SK-N-SH (cell line): ENCODE measurements at regions not wholly inside any gene's neighbourhood (a gene's known extent, or its start where the extent isn't known, plus 50 kb on each side); places are given as distances from the start of the nearest gene placed in this dataset.

Source experiments
- CTCF ChIA-PET: fragments of 300-600, 350-600 bp; formaldehyde crosslinking; extraction: SDS; loops from one replicate; lab custom pipeline; 2021; lab: Yijun Ruan, JAX
- POLR2A ChIA-PET: fragments of 350-600 bp; sonication (Branson Sonifier 250); formaldehyde crosslinking; extraction: SDS; loops from one replicate; lab custom pipeline; 2020; ENCODE audit warnings: antibody characterized with exemption, inconsistent platforms; lab: Yijun Ruan, JAX
- DNase-seq: peaks from one replicate; pipeline ENCODE4 v3.0.0; 2012
- H2AFZ ChIP-seq: fragments of 200-600 bp; sonication (generic); 2 replicates; pipeline ENCODE4 v1.8.1; 2016; ENCODE audit warnings: antibody characterized with exemption, mild to moderate bottlenecking, low read depth
- H3F3A ChIP-seq: fragments of 200-600 bp; sonication (generic); replicated peaks from 2 replicates; pipeline ENCODE3; 2016; ENCODE audit warnings: antibody characterized with exemption, mild to moderate bottlenecking; ENCODE audit not compliant: insufficient read depth
- H3K27ac ChIP-seq, 2 experiments: fragments of 200-500 bp in 1 of 2; fragments of 200-600 bp in 1 of 2; sonication (Bioruptor generic) in 1 of 2; sonication (generic), shearing (Covaris generic) in 1 of 2; 2 replicates each; pipeline versions ENCODE4 v1.5.1 to v1.6.1; 2014 to 2016; ENCODE audit warnings: low read depth in 2 of 2, inconsistent platforms in 1 of 2, low read length in 1 of 2, mild to moderate bottlenecking in 1 of 2, mixed read lengths in 1 of 2
- H3K27me3 ChIP-seq: fragments of 200-600 bp; sonication (generic), shearing (Covaris generic); 2 replicates; pipeline ENCODE4 v1.6.1; 2016; ENCODE audit warnings: mixed run types; ENCODE audit not compliant: insufficient read depth
- H3K36me3 ChIP-seq, 2 experiments: fragments of 200-500 bp in 1 of 2; fragments of 200-600 bp in 1 of 2; sonication (Bioruptor generic) in 1 of 2; sonication (generic) in 1 of 2; replicated peaks in 1 of 2; 2 replicates each; pipeline versions ENCODE3 to v1.5.1; 2014 to 2016; ENCODE audit warnings: low read length in 1 of 2, mild to moderate bottlenecking in 1 of 2; ENCODE audit not compliant: insufficient read depth in 2 of 2, control insufficient read depth in 1 of 2
- H3K4me1 ChIP-seq, 2 experiments: fragments of 200-500 bp in 1 of 2; fragments of 200-600 bp in 1 of 2; sonication (Bioruptor generic) in 1 of 2; sonication (generic), shearing (Covaris generic) in 1 of 2; 2 replicates each; pipeline versions ENCODE4 v1.5.1 to v1.6.1; 2014 to 2016; ENCODE audit warnings: low read depth in 1 of 2, low read length in 1 of 2, mixed run types in 1 of 2; ENCODE audit not compliant: insufficient read depth in 2 of 2, control insufficient read depth in 1 of 2
- H3K4me2 ChIP-seq: fragments of 200-600 bp; sonication (generic), shearing (Covaris generic); 2 replicates; pipeline ENCODE4 v1.6.1; 2017; ENCODE audit warnings: mixed run types
- H3K4me3 ChIP-seq, 2 experiments: fragments of 200-500 bp in 1 of 2; fragments of 200-600 bp in 1 of 2; sonication (Bioruptor generic) in 1 of 2; sonication (generic), shearing (Covaris generic) in 1 of 2; 2 replicates each; pipeline versions ENCODE4 v1.5.1 to v1.8.1; 2014 to 2016; ENCODE audit warnings: low read depth in 2 of 2, inconsistent platforms in 1 of 2, low read length in 1 of 2, mild to moderate bottlenecking in 1 of 2, mixed read lengths in 1 of 2, moderate library complexity in 1 of 2
- H3K79me2 ChIP-seq: fragments of 200-600 bp; sonication (generic); 2 replicates; pipeline ENCODE4 v1.8.1; 2017; ENCODE audit warnings: mild to moderate bottlenecking; ENCODE audit not compliant: insufficient read depth
- H3K9ac ChIP-seq: fragments of 200-600 bp; sonication (generic); 2 replicates; pipeline ENCODE4 v1.6.1; 2017; ENCODE audit warnings: mixed run types
- H3K9me2 ChIP-seq: fragments of 200-600 bp; sonication (generic); 2 replicates; pipeline ENCODE4 v1.6.1; 2017; ENCODE audit warnings: mixed run types
- H3K9me3 ChIP-seq: fragments of 200-600 bp; sonication (generic); 2 replicates; pipeline ENCODE4 v1.6.1; 2017; ENCODE audit warnings: mixed run types, mild to moderate bottlenecking, moderate library complexity
- H4K20me1 ChIP-seq: fragments of 200-600 bp; sonication (generic); 2 replicates; pipeline ENCODE4 v1.6.1; 2017; ENCODE audit warnings: mild to moderate bottlenecking, mixed run types; ENCODE audit not compliant: insufficient read depth
- ELF1 ChIP-seq: IDR thresholded peaks from 2 replicates; pipeline ENCODE4 v1.4.0; 2012
- IRF3 ChIP-seq: fragments of 150-350 bp; IDR thresholded peaks from 2 replicates; pipeline ENCODE4 v1.6.1; 2016; ENCODE audit warnings: mild to moderate bottlenecking, low read depth, low read length
- MEF2A ChIP-seq: IDR thresholded peaks from 2 replicates; pipeline ENCODE4 v1.4.0; 2012; ENCODE audit warnings: low read depth, borderline replicate concordance
- NFIC ChIP-seq: IDR thresholded peaks from 2 replicates; pipeline ENCODE4 v1.4.0; 2012; ENCODE audit warnings: borderline replicate concordance
- NRF1 ChIP-seq: IDR thresholded peaks from 2 replicates; pipeline ENCODE4 v1.6.1; 2012; ENCODE audit warnings: low read depth, mild to moderate bottlenecking, low read length
- POLR2AphosphoS5 ChIP-seq: IDR thresholded peaks from 2 replicates; pipeline ENCODE4 v1.6.1; 2012; ENCODE audit warnings: low read depth, low read length
- RCOR1 ChIP-seq: fragments of 150-350 bp; IDR thresholded peaks from 2 replicates; pipeline ENCODE4 v1.6.1; 2017; ENCODE audit warnings: antibody characterized with exemption, low read length
- RXRA ChIP-seq: IDR thresholded peaks from 2 replicates; pipeline ENCODE4 v1.4.0; 2012; ENCODE audit warnings: low read depth, mild to moderate bottlenecking, borderline replicate concordance
- SMC3 ChIP-seq: IDR thresholded peaks from 2 replicates; pipeline ENCODE4 v1.6.1; 2012; ENCODE audit warnings: low read depth, low read length, improper control_type of control experiment
- TEAD4 ChIP-seq: IDR thresholded peaks from 2 replicates; pipeline ENCODE4 v1.4.0; 2012; ENCODE audit warnings: mild to moderate bottlenecking, borderline replicate concordance; ENCODE audit not compliant: insufficient read depth
- YY1 ChIP-seq: IDR thresholded peaks from 2 replicates; pipeline ENCODE4 v1.4.0; 2012; ENCODE audit warnings: low read depth, mild to moderate bottlenecking
- WGBS: methylation state at CpG from one replicate; pipeline ENCODE4 v1.1.6; 2017; ENCODE audit warnings: low lambda C conversion rate; 5-methylcytosine and 5-hydroxymethylcytosine counted together
- TF ChIP-seq, protein P1 (sequence below): fragments of 200-600 bp; sonication (generic); IDR thresholded peaks from 2 replicates; pipeline ENCODE4 v1.6.1; 2017; ENCODE audit warnings: antibody characterized with exemption, mild to moderate bottlenecking, moderate library complexity
- TF ChIP-seq, protein P2 (sequence below): IDR thresholded peaks from 2 replicates; pipeline ENCODE4 v1.4.0; 2012; ENCODE audit warnings: low read depth, borderline replicate concordance

GRCh38 chr5:167671176-167671575, 620.3 kb upstream of the WWC1 start (continued):
- TF ChIP-seq, protein P1, sequence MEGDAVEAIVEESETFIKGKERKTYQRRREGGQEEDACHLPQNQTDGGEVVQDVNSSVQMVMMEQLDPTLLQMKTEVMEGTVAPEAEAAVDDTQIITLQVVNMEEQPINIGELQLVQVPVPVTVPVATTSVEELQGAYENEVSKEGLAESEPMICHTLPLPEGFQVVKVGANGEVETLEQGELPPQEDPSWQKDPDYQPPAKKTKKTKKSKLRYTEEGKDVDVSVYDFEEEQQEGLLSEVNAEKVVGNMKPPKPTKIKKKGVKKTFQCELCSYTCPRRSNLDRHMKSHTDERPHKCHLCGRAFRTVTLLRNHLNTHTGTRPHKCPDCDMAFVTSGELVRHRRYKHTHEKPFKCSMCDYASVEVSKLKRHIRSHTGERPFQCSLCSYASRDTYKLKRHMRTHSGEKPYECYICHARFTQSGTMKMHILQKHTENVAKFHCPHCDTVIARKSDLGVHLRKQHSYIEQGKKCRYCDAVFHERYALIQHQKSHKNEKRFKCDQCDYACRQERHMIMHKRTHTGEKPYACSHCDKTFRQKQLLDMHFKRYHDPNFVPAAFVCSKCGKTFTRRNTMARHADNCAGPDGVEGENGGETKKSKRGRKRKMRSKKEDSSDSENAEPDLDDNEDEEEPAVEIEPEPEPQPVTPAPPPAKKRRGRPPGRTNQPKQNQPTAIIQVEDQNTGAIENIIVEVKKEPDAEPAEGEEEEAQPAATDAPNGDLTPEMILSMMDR, result no peak
- no peak for TF ChIP-seq POLR2AphosphoS5
- no peak for TF ChIP-seq YY1
- no peak for TF ChIP-seq ELF1
- TF ChIP-seq IRF3, result no peak
- TF ChIP-seq TEAD4, result no peak
- TF ChIP-seq RXRA, result no peak
- no peak for TF ChIP-seq RCOR1

DNA sequence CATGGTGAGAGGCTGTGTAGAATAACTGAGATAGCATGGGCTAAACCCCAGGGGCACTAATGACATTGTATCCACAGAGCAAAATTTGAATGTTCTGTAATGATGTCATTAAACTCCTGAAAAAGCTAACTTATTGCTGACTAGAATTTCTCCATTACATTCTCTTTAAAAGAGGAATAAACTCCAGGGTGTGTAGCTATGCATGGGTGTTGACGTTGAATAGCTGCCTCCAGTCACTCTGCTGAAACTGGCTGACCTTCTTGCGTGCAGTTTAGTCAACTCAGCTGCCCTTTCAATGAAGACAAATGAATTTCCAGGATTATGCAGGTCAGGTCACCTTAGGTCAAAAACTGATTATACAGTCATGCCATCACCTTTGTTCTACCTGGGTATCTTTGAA, 617.5 kb upstream of the WWC1 start:
- ChIA-PET POLR2A (no interaction called here), CTCF (interaction anchor here (0.8 kb wide), 2 partner anchors 10 to 11 kb away, joined by 3 read pairs; no protein-coding TSS in a partner anchor)
- Histone ChIP-seq H2AFZ (no peak overlapping the region), H3K9me2 (no peaks in the 10 kb centered on the region), H3F3A (no peaks in the 10 kb centered on the region), H3K79me2 (no peaks in the 10 kb centered on the region)
- 94% methylated on average over 2 of the region's 2 CpGs for WGBS
- TF ChIP-seq, protein P2, sequence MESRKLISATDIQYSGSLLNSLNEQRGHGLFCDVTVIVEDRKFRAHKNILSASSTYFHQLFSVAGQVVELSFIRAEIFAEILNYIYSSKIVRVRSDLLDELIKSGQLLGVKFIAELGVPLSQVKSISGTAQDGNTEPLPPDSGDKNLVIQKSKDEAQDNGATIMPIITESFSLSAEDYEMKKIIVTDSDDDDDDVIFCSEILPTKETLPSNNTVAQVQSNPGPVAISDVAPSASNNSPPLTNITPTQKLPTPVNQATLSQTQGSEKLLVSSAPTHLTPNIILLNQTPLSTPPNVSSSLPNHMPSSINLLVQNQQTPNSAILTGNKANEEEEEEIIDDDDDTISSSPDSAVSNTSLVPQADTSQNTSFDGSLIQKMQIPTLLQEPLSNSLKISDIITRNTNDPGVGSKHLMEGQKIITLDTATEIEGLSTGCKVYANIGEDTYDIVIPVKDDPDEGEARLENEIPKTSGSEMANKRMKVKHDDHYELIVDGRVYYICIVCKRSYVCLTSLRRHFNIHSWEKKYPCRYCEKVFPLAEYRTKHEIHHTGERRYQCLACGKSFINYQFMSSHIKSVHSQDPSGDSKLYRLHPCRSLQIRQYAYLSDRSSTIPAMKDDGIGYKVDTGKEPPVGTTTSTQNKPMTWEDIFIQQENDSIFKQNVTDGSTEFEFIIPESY, result no peak
- TF ChIP-seq SMC3, result no peak
- TF ChIP-seq NFIC, result no peak
- TF ChIP-seq NRF1, result no peak
- TF ChIP-seq MEF2A, result no peak
- TF ChIP-seq, all 33 proteins: peak for 0
- H3K4me3 ChIP-seq, result no peak overlapping the region
- H3K4me1 ChIP-seq, result peaks cover 0 to 6% of the 10 kb centered on the region in 2 experiments; a peak in 1 of 4 replicates
- H3K27ac ChIP-seq, result no peak overlapping the region
- H3K36me3 ChIP-seq, result no peaks in the 10 kb centered on the region
- no peak for DNase-seq
- peaks cover 6% of the 10 kb centered on the region; the same call in 1 of the 2 replicates for H3K9me3 ChIP-seq
- H3K4me2 ChIP-seq, result no peak overlapping the region
- no peaks in the 10 kb centered on the region for H3K27me3 ChIP-seq
- no peaks in the 10 kb centered on the region for H4K20me1 ChIP-seq
- H3K9ac ChIP-seq, result no peak overlapping the region
